Keratinocyte (primary cell): ENCODE measurements at regions not wholly inside any gene's neighbourhood (a gene's known extent, or its start where the extent isn't known, plus 50 kb on each side); places are given as distances from the start of the nearest gene placed in this dataset.

Experiments used
- EZH2 ChIP-seq: IDR thresholded peaks from one replicate; pipeline ENCODE4 v1.6.1; 2012; ENCODE audit warnings: inconsistent platforms, mild to moderate bottlenecking, low read length, moderate library complexity
- TF ChIP-seq, protein P1 (sequence below), 3 experiments: IDR thresholded peaks in 1 of 3; conservative IDR thresholded peaks in 1 of 3; optimal IDR thresholded peaks in 1 of 3; 2 replicates in 2 of 3; 3 replicates in 1 of 3; pipeline versions ENCODE3 to v1.5.1; 2011; ENCODE audit warnings: low read length in 3 of 3, mild to moderate bottlenecking in 3 of 3, moderate library complexity in 2 of 3, control low read depth in 1 of 3, inconsistent platforms in 1 of 3; ENCODE audit not compliant: insufficient read depth in 2 of 3; ENCODE audit errors: extremely low read depth in 1 of 3

GRCh38 chr12:25423355-25424050 is 129.6 kb downstream of the LMNTD1 start:
- TF ChIP-seq, protein P1, sequence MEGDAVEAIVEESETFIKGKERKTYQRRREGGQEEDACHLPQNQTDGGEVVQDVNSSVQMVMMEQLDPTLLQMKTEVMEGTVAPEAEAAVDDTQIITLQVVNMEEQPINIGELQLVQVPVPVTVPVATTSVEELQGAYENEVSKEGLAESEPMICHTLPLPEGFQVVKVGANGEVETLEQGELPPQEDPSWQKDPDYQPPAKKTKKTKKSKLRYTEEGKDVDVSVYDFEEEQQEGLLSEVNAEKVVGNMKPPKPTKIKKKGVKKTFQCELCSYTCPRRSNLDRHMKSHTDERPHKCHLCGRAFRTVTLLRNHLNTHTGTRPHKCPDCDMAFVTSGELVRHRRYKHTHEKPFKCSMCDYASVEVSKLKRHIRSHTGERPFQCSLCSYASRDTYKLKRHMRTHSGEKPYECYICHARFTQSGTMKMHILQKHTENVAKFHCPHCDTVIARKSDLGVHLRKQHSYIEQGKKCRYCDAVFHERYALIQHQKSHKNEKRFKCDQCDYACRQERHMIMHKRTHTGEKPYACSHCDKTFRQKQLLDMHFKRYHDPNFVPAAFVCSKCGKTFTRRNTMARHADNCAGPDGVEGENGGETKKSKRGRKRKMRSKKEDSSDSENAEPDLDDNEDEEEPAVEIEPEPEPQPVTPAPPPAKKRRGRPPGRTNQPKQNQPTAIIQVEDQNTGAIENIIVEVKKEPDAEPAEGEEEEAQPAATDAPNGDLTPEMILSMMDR (optimal IDR thresholded peaks at IDR 0.05 in 1 of 3, IDR thresholded peaks at IDR 0.05 in 1 of 3, conservative IDR thresholded peaks at IDR 0.05 in 1 of 3; ENCODE audit: extremely low read depth in 1 of 3, insufficient read depth in 2 of 3, low read length in 3 of 3), result no peak
- TF ChIP-seq EZH2, result no peak
